Tongue (tissue), 1 donor: ENCODE measurements at regions not wholly inside any gene's neighbourhood (a gene's known extent, or its start where the extent isn't known, plus 50 kb on each side); places are given as distances from the start of the nearest gene placed in this dataset.
"Not testable (repeated sequence)": the region's sequence is repeated elsewhere in the genome, so short reads cannot be mapped to it uniquely, and the experiment has no call there.

Experiments
- DNase-seq: peaks from one replicate; pipeline ENCODE4 v3.0.0-alpha.2; 2015

- DNase-seq, result peak; percentile 32
These were observed 141.4 kb downstream of the KCNRG start for GRCh38 chr13:50156561-50157127.

- no peak for DNase-seq
These were observed 143.3 kb downstream of the KCNRG start for GRCh38 chr13:50158385-50159165.

- DNase-seq, result no peak
These were observed 144.4 kb downstream of the KCNRG start for GRCh38 chr13:50159607-50160006.

DNA sequence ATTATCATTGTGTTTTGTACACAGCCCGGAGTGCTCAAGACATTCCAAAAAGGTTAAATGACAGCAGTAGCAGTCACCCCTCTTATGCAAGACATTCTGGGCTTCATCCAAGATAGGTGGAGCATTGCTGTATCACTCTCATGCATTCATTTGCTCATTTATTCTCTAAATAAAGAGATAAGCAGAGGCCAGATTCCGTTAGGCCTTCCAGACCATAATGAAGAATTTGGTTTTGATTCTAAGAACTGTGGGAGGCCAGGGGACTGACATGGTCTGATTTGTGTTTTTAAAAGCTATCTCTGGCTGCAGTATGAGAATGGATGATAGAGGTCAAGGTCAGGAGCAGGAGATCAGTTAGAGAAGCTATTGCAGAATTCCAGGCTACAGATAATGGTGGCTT lies 145.8 kb downstream of the KCNRG start:
- no peak for DNase-seq

DNA sequence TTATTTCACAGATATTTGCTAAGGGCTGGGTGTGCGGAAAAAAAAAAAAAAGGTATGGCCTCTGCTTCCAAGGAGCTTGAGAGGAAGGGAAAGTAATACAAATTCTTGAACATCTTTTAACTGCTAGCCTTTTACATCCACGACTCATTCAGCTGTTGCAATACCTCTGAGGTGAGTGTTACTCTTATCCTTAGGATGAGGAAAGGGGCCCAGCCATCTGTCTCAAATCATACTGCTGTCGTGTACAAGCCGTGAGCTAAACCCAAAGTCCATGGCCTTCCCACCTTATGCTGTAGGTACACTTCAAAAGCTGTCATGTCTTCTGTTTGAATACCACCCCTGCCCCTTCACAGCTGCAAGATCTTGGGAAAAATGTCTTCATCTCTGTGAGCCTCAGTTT lies 146.8 kb downstream of the KCNRG start:
- DNase-seq, result no peak

DNA sequence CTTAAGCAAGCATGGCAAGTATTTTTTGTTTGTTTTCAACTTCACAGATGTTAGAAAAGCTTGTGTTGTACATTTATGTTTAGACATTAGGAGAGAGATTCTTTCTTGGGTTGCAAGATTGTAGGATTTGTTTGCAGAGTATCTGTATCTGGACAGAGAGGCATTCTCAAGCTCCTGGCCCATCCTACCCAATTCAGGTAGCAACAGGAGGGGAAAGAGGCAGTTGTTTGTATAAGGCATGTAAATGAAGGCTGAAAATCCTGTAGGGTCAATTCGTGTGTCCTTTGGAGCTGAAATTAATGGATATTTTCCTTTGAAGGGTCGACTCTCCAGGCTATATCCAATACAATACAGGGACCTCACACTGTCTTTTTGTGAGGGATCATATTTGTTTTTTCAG lies 147.3 kb downstream of the KCNRG start:
- DNase-seq, result no peak

DNA sequence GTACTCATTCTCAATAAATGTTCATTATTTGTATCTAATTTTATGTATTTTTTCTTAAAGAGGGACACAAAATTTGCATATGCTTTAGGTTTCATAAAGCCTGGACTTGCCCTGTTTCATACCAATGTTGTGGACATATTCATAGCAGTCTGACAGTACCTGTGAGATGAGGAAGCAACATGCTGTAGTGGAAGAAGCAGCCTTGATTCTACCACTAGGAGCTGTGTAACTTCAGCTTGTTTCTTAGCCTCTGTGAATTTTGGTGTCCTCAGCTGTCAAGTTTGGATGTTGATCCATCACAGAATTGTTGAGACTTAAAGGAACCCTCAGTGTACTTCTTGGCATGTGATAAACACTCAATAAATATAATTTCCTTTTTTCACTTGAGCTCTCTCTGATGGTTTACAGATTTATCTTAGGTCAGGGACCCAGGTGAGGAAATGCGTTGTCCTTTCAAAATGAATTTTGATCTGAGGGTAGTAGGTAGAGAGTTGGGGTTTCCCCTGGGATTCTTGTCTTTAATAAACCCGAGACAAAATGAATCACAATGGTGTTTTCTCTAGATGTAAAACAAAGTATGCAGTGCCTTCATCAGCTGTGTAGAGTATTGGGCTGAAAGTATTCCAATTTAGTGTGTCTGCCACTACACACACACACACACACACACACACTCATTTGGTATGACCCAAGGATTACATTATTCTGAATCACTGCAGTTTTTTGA lies 152.1 kb downstream of the KCNRG start:
- no peak for DNase-seq

- no peak for DNase-seq
These were observed 152.7 kb downstream of the KCNRG start for GRCh38 chr13:50167967-50168366.

DNA sequence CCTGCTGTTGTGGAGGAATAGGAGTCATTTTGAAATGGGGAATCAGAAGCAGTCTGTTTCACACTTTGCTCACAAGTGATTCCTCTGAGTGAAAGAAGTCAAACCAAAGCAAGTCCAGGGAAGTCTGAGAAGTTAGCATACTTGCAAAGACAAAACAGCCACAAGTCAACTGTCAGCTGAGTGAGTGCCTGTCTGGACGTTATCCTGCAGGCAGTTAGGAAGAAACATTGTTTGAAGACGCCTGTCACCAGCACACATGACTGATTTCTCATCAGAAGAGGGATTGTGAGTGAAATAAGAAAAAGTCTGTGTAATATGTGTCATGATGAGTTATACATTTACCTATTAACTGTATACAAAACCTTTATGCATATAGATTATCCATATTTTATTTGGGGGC lies 153.5 kb downstream of the KCNRG start:
- no peak for DNase-seq

DNA sequence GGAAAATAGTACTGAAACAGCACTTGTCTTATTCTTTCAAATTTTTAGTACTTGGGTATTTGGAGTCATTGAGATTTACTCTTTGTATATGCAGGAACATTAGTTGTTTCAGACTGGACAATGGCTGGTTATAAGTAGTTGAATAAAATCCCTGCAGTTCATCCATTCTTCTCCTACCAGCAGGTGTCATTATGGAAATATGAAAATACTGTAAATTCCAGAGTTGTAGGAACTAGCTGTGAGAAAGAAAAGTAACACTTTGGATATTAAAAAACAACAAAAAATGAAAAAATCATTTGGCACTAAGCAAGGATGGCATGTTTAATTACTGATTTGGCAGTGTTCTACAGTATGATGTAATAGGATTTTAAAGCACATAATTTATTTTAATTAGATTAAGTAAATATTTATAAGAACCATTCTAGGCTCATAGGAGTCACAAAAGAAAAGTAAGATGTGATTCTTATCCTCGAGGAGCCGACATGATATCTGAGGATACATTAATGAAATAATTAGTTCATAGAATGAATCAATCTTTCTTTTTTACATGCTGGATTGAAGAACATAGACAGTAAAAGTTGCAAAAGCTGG lies 155.3 kb downstream of the KCNRG start:
- DNase-seq, result peak; percentile 56

- no peak for DNase-seq
These were observed 156.5 kb downstream of the KCNRG start for GRCh38 chr13:50171590-50172282.

GRCh38 chr13:50173045-50173444 lies 157.8 kb downstream of the KCNRG start:
- DNase-seq, result not testable (repeated sequence)

GRCh38 chr13:50174630-50175029 lies 159.4 kb downstream of the KCNRG start:
- DNase-seq, result no peak

DNA sequence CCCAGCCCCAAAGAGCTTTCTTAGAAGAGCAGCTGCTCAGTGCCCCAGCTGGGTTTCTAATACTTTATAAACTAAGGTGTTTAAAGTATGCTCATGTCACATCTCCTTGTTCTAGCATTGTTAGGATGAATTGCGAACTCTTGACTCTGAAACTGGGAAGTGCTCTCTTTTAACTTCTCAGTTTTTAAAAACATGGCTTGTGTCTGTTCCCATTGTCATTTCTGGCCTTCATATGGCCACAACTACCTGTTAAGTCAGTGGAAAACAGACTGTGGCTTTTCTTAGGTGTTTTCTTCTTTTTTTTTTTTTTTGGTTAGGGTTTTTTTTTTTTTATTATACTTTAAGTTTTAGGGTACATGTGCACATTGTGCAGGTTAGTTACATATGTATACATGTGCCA lies 164.7 kb downstream of the KCNRG start:
- DNase-seq, result no peak

DNA sequence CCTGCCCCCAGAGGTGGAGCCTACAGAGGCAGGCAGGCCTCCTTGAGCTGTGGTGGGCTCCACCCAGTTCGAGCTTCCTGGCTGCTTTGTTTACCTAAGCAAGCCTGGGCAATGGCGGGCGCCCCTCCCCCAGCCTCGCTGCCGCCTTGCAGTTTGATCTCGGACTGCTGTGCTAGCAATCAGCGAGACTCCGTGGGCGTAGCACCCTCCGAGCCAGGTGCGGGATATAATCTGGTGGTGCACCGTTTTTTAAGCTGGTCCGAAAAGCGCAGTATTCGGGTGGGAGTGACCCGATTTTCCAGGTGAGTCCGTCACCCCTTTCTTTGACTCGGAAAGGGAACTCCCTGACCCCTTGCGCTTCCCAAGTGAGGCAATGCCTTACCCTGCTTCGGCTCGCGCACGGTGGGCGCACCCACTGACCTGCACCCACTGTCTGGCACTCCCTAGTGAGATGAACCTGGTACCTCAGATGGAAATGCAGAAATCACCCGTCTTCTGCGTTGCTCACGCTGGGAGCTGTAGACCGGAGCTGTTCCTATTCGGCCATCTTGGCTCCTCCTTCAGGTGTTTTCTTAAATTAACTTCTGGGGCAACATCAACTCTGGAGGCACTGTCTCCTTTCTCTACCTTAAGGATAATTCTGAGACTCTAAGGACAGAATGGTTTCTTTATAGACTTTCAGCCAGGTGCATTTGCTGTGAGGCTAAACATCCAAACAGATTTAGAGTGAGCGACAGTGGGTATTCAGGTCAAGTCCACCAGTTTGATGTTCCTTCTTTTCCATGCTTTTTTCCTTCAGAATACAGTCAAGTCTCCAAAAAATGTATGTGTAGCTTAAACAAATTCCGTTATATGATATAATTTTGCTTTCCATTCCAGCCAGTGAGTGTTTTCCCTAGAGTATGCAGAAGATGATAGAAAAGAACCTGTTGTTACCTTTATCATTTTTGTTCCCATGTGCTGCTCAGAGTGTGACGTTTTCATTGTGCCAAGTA lies 170.8 kb downstream of the KCNRG start:
- DNase-seq, result not testable (repeated sequence)

- DNase-seq, result no peak
These were observed 172.2 kb downstream of the KCNRG start for GRCh38 chr13:50187352-50188029.

GRCh38 chr13:50188696-50189095 lies 173.5 kb downstream of the KCNRG start:
- DNase-seq, result no peak

DNA sequence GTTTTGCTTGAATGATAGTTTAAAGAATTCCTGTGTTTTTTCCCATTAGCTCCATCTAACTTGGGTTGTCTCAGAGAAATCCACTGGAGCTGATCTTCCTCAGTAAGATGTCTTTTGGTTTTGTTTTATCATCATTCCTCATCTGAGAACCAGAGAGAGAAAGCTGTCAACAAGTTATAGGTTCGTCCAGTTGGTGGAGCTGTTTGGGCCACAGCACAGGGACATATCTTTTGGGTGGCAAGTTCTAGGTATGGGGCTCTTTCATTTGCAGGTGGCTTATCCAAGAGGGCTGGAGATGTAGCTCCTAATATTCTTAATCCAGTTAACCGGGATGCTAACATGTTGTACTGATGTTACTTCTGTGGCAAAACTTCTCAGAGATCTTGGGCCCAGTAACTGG lies 174.2 kb downstream of the KCNRG start:
- DNase-seq, result no peak

- DNase-seq, result no peak
These were observed 175.8 kb downstream of the KCNRG start for GRCh38 chr13:50191004-50191403.

DNA sequence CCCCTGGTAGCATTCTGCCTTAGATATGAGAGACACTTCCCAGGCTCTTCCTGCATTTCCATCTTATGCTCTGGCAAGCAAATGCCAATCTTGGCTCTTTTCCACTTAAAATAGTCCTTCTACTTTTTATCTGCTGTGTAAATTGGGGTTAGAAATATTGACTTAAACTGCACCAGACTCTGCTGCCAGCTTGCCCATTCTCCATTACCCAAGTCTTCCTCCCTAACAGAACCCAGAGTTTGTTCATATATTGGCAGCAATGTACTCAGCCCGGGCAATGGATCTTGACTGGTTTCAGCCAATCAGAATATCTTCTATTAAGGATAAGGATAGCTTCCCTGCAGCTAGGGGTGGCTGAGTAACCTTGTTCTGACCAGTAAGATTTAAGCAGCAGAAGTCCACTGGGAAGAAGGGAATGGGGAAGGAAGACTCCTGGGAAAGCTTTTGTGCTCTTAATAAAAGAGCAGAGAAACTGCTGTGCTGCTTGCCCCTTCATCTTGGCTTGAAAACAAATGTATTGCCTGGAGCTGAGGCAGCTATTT lies 177.1 kb downstream of the KCNRG start:
- no peak for DNase-seq
